GM19240 (cell line): ENCODE measurements at regions not wholly inside any gene's neighbourhood (a gene's known extent, or its start where the extent isn't known, plus 50 kb on each side); places are given as distances from the start of the nearest gene placed in this dataset.
"Not testable (repeated sequence)": the region's sequence is repeated elsewhere in the genome, so short reads cannot be mapped to it uniquely, and the experiment has no call there.

Source experiments
- DNase-seq: peaks from one replicate; pipeline ENCODE4 v3.0.0; 2011; ENCODE audit warnings: low spot score; ENCODE audit not compliant: insufficient read length

- no peak for DNase-seq
Observed at GRCh38 chr1:115454837-115455511, 116.9 kb upstream of the NGF start.

DNA sequence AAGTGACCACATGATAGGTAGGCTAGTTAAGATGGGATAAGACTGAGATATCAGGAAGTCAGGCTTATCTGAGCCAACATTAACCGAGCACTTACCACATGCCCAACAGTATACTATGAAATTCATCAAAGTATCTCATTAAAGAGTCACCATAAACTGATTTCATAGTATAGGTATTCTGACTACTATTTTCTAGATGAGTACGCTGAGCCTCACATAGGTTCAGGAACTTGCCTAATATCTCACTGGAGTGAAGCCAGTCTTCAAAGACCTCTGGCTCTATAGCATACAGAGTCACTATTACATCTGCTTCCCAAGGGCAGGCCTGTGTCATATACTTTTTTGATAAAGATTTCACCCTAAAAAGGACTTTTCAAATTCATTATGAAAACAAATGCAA is 115.6 kb upstream of the NGF start:
- DNase-seq, result no peak

GRCh38 chr1:115452600-115453329 is 114.7 kb upstream of the NGF start:
- DNase-seq, result no peak

GRCh38 chr1:115450501-115451040 is 112.5 kb upstream of the NGF start:
- no peak for DNase-seq

DNA sequence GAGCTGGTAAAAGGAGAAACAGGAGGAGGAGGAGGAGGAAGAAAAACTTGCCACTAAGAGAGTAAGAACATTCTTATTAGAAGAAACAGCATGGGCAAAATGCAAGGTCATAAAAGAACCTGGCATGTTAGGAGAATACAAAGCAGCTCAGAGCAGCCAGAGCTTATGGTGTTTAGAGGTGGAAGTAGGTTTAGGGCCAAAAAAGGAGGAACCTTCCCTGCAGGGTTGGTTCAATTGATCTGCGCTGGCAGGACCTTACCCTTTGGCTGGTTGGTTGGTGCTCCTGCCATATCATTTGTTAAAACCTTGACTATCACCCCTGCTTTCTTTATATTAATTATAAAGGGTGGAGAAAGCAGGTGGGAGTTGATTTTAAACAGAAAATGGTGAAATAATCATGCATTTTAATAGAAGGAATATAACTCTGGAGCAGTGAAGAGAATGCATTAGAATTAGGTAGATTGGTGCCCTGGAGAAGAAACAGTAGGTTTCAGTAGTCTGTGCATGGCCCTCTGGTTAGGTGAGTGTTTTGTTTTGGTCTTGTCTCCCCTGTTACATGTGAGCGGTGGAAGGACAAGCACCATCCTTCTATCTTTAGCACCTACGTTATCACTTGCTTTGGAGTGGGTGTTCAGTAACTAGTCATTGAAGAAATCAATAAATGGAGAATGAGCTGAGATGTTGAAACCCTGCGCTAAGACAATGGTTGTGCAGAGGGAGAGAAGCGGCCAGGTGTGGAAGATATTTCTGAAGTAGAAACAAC is 110.4 kb upstream of the NGF start:
- no peak for DNase-seq

DNA sequence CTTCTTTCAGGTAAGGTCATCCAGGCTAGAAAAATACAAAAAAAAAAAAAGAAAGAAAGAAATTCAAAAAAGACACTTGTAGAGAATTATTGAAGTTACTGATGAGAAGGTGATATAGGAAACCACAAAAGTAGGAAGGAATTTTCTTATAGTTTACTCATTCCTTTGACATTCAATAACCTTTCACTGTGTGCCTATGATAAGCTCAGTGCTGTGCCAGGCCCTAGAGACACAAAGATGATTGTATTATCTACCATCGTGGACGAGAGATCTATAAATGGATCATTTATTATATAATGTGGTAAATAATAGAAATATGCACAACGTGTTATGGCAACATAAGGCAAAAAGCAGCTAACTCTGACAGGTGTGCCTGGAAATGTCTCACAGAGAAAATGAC is 109.6 kb upstream of the NGF start:
- DNase-seq, result no peak

- no peak for DNase-seq
Observed at GRCh38 chr1:115445090-115445489, 107.0 kb upstream of the NGF start.

DNA sequence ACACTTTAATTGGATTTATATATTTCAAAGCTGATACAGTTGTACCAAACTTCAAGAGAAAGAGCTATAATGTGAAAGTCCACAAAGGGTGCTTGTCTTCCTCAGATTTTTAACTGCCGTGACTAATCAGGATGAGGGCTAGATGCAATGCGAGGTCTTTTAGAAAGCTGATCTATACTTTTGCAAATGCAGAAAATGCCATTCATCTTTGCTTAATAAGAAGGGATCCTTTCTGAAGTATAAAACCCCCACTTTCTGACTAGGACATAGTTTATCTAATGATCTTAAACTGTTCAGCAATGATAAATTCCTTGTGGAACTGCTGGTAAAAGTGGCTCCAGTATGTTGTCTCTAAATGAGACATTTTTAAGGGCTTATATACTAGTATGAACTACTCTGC is 102.7 kb upstream of the NGF start:
- no peak for DNase-seq

DNA sequence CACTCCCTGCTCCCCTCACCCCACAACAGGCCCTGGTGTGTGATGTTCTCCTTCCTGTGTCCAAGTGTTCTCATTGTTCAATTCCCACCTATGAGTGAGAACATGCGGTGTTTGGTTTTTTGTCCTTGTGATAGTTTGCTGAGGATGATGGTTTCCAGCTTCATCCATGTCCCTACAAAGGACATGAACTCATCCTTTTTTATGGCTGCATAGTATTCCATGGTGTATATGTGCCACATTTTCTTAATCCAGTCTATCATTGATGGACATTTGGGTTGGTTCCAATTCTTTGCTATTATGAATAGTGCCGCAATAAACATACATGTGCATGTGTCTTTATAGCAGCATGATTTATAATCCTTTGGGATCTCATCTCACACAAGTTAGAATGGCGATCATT is 101.5 kb upstream of the NGF start:
- not testable (repeated sequence) for DNase-seq

- no peak for DNase-seq
Observed at GRCh38 chr1:115437196-115437595, 99.1 kb upstream of the NGF start.

- DNase-seq, result no peak
Observed at GRCh38 chr1:115436596-115436995, 98.5 kb upstream of the NGF start.

GRCh38 chr1:115433483-115433882 is 95.4 kb upstream of the NGF start:
- no peak for DNase-seq

DNA sequence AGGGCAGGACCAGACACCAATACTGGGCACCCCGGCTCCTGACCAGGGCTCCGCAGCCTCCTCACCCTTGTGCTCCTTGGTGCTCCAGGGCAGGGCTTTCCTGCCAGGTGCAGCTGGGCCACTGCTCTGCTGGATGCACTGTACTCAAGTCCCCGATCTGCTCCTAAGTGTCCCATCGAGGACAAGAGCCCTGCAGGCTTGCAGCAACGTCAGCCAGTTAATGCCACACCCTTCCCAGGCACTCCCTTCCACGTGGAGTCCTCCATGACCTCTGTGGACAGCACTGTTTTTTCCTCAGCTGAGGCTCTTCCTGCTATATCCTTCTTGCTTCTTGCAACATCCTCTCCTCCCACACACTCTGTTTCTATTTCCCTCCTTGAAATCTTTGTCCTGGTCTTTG is 94.0 kb upstream of the NGF start:
- no peak for DNase-seq

GRCh38 chr1:115430441-115431158 is 92.6 kb upstream of the NGF start:
- DNase-seq, result no peak

GRCh38 chr1:115429884-115430283 is 91.8 kb upstream of the NGF start:
- DNase-seq, result no peak

DNA sequence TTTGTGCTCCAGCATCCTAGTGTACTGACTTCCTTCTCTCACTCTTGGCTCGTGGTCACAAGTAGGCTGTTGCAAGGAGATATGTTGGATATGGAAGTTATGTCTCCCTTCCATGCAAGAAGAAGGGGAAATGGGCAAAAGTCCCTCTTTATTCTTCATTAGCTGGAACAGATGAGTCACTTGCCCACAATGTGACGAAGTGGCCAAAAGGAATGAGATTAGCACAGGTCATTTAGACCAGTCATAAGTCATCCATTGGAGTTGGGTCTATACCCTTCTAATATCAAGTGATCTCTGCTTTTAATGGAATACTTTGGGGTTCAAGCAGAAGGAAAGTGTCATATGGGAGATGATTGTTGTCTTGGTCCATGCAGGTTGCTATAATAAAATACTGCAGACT is 91.2 kb upstream of the NGF start:
- no peak for DNase-seq

- DNase-seq, result no peak
Observed at GRCh38 chr1:115428676-115429075, 90.6 kb upstream of the NGF start.

GRCh38 chr1:115428256-115428655 is 90.2 kb upstream of the NGF start:
- DNase-seq, result no peak

DNA sequence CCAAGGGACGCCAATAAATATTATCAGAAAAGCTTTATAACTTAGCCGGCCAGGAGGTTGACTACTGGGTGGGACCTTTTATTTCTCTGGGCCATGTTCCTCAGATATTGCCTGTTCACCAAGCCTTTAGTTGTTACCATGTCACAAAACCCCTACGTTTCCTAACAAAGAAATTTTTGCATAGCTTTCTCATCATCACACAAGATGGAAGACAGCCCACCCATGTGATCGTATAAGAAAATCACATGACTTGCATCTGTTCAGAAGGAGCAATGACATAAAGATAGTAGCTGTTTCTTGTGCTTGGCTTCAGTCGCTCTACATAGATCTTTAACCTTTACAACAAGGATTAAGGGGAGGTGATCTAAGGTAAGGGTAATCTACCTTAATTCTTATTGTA is 88.9 kb upstream of the NGF start:
- DNase-seq, result no peak

GRCh38 chr1:115426231-115426771 is 88.3 kb upstream of the NGF start:
- no peak for DNase-seq

DNA sequence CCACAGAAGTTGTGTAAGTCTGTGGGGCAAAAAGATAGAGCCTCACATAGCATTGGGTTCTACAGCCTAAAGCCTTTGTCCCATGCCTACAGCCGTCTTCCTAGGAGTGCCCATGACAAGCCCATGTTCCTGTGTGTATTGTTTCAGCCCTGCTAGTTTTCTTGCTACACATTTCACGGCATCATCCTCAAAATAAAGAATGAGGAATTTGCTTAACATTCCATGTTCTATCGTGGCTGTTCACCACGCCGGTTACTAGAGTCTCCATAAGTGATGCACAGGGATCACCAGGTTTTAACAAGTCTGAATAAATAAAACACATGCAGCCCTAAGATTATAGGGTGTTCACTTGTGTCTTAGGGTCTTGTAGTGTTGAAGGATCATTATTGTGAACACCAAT is 87.4 kb upstream of the NGF start:
- DNase-seq, result no peak
